Upper lobe of left lung (tissue), 6 donors: ENCODE measurements at regions not wholly inside any gene's neighbourhood (a gene's known extent, or its start where the extent isn't known, plus 50 kb on each side); places are given as distances from the start of the nearest gene placed in this dataset.
A peak's percentile ranks its signal among the peaks of the same experiment; 100 is the strongest.

Experiments used
- ATAC-seq, 2 donors: fragments of 200-7000 bp; cut with Tn5 transposase; one replicate each; pipeline ENCODE4 v1.9.1; 2022; ENCODE audit warnings: mild to moderate bottlenecking in 2 of 2, moderate library complexity in 2 of 2; ENCODE audit not compliant: low FRiP score in 2 of 2
- DNase-seq, 2 donors: peaks; one replicate each; pipeline ENCODE4 v3.0.0-alpha.2; 2019 to 2020
- H3K27ac ChIP-seq, 4 donors: fragments of 200-600 bp; sonication (generic); one replicate each; pipeline ENCODE4 v1.5.1; 2016 to 2019
- H3K27me3 ChIP-seq, 4 donors: fragments of 200-600 bp; sonication (generic); one replicate each; pipeline ENCODE4 v1.5.1; 2017 to 2019
- H3K36me3 ChIP-seq, 4 donors: fragments of 200-600 bp; sonication (generic); one replicate each; pipeline ENCODE4 v1.5.1; 2016 to 2019
- H3K4me1 ChIP-seq, 4 donors: fragments of 200-600 bp; sonication (generic); one replicate each; pipeline ENCODE4 v1.5.1; 2018 to 2019
- H3K4me3 ChIP-seq, 4 donors: fragments of 200-600 bp; sonication (generic); one replicate each; pipeline ENCODE4 v1.5.1; 2017 to 2019; ENCODE audit warnings: mild to moderate bottlenecking in 2 of 4, moderate library complexity in 1 of 4
- H3K9me3 ChIP-seq, 4 donors: fragments of 200-600 bp; sonication (generic); one replicate each; pipeline ENCODE4 v1.5.1; 2018 to 2019
- EP300 ChIP-seq, 4 donors: sonication (generic); formaldehyde crosslinking; IDR thresholded peaks; one replicate each; pipeline ENCODE4 v1.5.1; 2017; ENCODE audit warnings: antibody characterized with exemption in 4 of 4, control low read depth in 2 of 4
- POLR2A ChIP-seq, 4 donors: fragments of 450-650 bp; IDR thresholded peaks; one replicate each; pipeline ENCODE4 v1.5.1; 2016 to 2017; ENCODE audit warnings: antibody characterized with exemption in 4 of 4, mild to moderate bottlenecking in 2 of 4
- POLR2AphosphoS5 ChIP-seq, 2 donors: sonication (generic); formaldehyde crosslinking; IDR thresholded peaks; one replicate each; pipeline ENCODE4 v1.5.1; 2017; ENCODE audit warnings: antibody characterized with exemption in 2 of 2
- WGBS, 2 donors: methylation state at CpG; one replicate each; pipeline ENCODE4 v1.1.5; 2017 to 2018; 5-methylcytosine and 5-hydroxymethylcytosine counted together
- TF ChIP-seq, protein P1 (sequence below), 6 experiments: fragments of 450-650 bp in 4 of 6; fragments of 200-600 bp in 2 of 6; sonication (generic) in 2 of 6; IDR thresholded peaks; one replicate each; pipeline ENCODE4 v1.5.1; 2016 to 2019; ENCODE audit warnings: antibody characterized with exemption in 6 of 6
- donor health status: DM: no; HTN: no; CAD: no; lungs with moderate emphysema.
- donor health status: DM: no; HTN: yes; CAD: no; lungs with severe emphysema.

GRCh38 chr4:169861593-169861992 is 103.8 kb upstream of the HPF1 start:
- Histone ChIP-seq H3K4me3 (no peak overlapping the region), H3K36me3 (no peaks in the 10 kb centered on the region), H3K4me1 (no peaks in the 10 kb centered on the region), H3K27ac (no peak overlapping the region), H3K9me3 (no peaks in the 10 kb centered on the region), H3K27me3 (no peaks in the 10 kb centered on the region)
- TF ChIP-seq EP300 (IDR thresholded peaks at IDR 0.05) (no peak), POLR2A (IDR thresholded peaks at IDR 0.05) (no peak), POLR2AphosphoS5 (IDR thresholded peaks at IDR 0.05) (no peak)
- TF ChIP-seq, protein P1, sequence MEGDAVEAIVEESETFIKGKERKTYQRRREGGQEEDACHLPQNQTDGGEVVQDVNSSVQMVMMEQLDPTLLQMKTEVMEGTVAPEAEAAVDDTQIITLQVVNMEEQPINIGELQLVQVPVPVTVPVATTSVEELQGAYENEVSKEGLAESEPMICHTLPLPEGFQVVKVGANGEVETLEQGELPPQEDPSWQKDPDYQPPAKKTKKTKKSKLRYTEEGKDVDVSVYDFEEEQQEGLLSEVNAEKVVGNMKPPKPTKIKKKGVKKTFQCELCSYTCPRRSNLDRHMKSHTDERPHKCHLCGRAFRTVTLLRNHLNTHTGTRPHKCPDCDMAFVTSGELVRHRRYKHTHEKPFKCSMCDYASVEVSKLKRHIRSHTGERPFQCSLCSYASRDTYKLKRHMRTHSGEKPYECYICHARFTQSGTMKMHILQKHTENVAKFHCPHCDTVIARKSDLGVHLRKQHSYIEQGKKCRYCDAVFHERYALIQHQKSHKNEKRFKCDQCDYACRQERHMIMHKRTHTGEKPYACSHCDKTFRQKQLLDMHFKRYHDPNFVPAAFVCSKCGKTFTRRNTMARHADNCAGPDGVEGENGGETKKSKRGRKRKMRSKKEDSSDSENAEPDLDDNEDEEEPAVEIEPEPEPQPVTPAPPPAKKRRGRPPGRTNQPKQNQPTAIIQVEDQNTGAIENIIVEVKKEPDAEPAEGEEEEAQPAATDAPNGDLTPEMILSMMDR (IDR thresholded peaks at IDR 0.05): no peak
- no peak for DNase-seq
- 9 to 30% methylated on average over 1 of the region's 1 CpG for WGBS, 2 donors
- no peak for ATAC-seq

DNA sequence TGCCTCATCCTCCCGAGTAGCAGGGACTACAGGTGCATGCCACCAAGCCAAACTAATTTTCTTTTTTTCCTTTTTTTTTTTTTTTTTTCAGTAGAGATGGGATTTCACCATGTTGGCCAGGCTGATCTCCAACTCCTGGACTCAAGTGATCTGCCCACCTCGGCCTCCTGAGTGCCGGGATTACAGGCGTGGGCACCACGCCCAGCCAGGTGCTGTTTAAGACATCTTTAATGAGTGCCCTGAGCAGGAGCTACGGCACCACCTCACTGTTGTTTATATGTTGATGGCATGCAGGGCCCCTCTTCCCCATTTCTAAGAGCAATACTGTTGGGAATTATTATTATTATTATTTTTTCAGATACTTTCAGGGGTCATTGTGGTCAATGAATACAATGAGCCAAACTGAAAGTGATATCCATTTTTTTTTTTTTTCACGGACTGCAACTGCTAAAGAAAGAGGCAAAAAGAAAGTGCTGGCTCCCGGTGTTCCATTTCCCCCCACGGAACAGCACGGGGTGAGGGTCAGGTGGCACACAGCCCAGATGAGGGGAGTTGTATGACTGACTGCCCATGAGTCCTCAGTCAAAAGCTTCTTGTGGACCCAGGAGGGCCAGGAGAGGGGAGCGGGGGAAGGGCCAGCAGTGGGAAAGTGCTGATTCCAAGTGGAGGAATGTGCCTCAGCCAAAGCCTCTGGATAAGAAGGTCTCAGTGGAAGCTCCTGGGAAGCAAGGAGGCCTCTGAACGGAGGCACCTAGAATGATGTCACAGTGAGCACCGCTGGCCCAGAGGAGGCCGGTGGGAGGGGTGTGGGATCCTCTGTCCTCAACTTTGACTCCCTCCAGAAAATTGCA is 101.8 kb upstream of the HPF1 start:
- Histone ChIP-seq H3K9me3 (no peaks in the 10 kb centered on the region), H3K4me3 (no peak overlapping the region), H3K4me1 (no peaks in the 10 kb centered on the region), H3K27ac (no peak overlapping the region), H3K36me3 (no peaks in the 10 kb centered on the region), H3K27me3 (no peaks in the 10 kb centered on the region)
- peak in 1 of 2 donors; percentile 36 for DNase-seq
- no peak for TF ChIP-seq POLR2AphosphoS5 (IDR thresholded peaks at IDR 0.05)
- TF ChIP-seq POLR2A (IDR thresholded peaks at IDR 0.05): no peak
- TF ChIP-seq EP300 (IDR thresholded peaks at IDR 0.05): no peak
- 77 to 80% methylated on average over 14 of the region's 14 CpGs for WGBS, 2 donors
- ATAC-seq: no peak

- Histone ChIP-seq H3K27me3 (no peaks in the 10 kb centered on the region), H3K9me3 (no peaks in the 10 kb centered on the region), H3K36me3 (no peaks in the 10 kb centered on the region), H3K27ac (no peak overlapping the region), H3K4me3 (no peak overlapping the region), H3K4me1 (no peaks in the 10 kb centered on the region)
- no peak for ATAC-seq
- 52 to 56% methylated on average over 2 to 3 of the region's 3 CpGs for WGBS, 2 donors
- TF ChIP-seq, protein P1 (IDR thresholded peaks at IDR 0.05): no peak
- TF ChIP-seq POLR2A (IDR thresholded peaks at IDR 0.05): no peak
- no peak for TF ChIP-seq POLR2AphosphoS5 (IDR thresholded peaks at IDR 0.05)
- TF ChIP-seq EP300 (IDR thresholded peaks at IDR 0.05): no peak
- no peak for DNase-seq
These were observed 96.3 kb upstream of the HPF1 start for GRCh38 chr4:169854090-169854489.

DNA sequence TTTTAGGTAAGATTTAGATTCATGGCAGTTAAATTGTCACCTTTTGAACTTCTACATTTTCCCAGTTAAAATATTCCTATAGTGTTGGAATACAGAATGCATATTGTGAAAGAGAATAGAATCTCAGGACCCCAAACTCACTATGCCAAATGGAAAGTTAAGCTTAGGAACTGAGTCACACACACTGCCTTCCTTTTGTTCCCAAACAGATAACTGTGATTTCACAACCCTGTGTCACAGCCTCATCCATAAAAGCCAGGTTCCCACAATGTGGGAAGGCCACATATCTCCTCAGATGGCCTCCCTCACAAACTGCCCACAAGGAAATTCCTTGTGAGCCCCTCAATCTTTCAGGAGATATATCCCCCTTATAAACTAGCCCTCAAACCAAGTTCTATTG is 94.7 kb upstream of the HPF1 start:
- H3K36me3 ChIP-seq: no peaks in the 10 kb centered on the region
- ATAC-seq (no peak), DNase-seq (no peak)
- no peaks in the 10 kb centered on the region for H3K27me3 ChIP-seq
- no peak for TF ChIP-seq POLR2A (IDR thresholded peaks at IDR 0.05)
- TF ChIP-seq, protein P1 (IDR thresholded peaks at IDR 0.05): no peak
- TF ChIP-seq EP300 (IDR thresholded peaks at IDR 0.05): no peak
- TF ChIP-seq POLR2AphosphoS5 (IDR thresholded peaks at IDR 0.05): no peak
- H3K4me1 ChIP-seq: no peaks in the 10 kb centered on the region
- H3K27ac ChIP-seq: no peak overlapping the region
- H3K9me3 ChIP-seq: no peaks in the 10 kb centered on the region
- H3K4me3 ChIP-seq: no peak overlapping the region

DNA sequence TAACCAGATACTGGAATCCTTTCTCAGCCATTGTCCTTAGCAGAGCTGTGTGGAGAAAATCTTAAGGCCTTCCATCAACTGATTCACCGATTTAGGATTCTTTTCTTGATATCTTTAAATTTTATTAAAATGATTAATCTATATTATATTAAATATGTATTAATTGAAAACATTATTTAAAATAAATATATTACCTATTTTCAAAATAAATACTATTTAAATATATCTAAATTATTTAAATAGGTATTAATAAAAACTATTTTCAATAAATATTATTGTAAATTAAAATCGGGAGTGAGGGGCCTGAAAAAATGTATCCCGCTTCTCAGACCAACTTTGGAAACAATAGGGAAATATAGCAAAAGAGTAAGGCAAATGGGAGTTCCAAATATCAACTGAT is 94.0 kb upstream of the HPF1 start:
- TF ChIP-seq EP300 (IDR thresholded peaks at IDR 0.05) (no peak), POLR2AphosphoS5 (IDR thresholded peaks at IDR 0.05) (no peak), POLR2A (IDR thresholded peaks at IDR 0.05) (no peak)
- TF ChIP-seq, protein P1 (IDR thresholded peaks at IDR 0.05): no peak
- ATAC-seq (no peak), DNase-seq (no peak)
- Histone ChIP-seq H3K4me3 (no peak overlapping the region), H3K27me3 (no peaks in the 10 kb centered on the region), H3K36me3 (no peaks in the 10 kb centered on the region), H3K9me3 (no peaks in the 10 kb centered on the region), H3K27ac (no peak overlapping the region), H3K4me1 (no peaks in the 10 kb centered on the region)
- WGBS, 2 donors: 95 to 100% methylated on average over 3 of the region's 3 CpGs
